Ovary (tissue), 7 donors: ENCODE measurements at regions not wholly inside any gene's neighbourhood (a gene's known extent, or its start where the extent isn't known, plus 50 kb on each side); places are given as distances from the start of the nearest gene placed in this dataset.

ENCODE experiments used
- DNase-seq, 5 donors: peaks; one replicate each; pipeline ENCODE4 v3.0.0-alpha.2; 2019 to 2020
- H3K27ac ChIP-seq, 2 donors: fragments of 200-600 bp; one replicate each; pipeline versions ENCODE4 v1.5.1 to v1.8.0; 2019 to 2022
- H3K27me3 ChIP-seq: fragments of 200-600 bp; one replicate; pipeline ENCODE4 v1.8.0; 2022
- H3K36me3 ChIP-seq: fragments of 200-600 bp; sonication (generic); one replicate; pipeline ENCODE4 v1.5.1; 2019
- H3K4me1 ChIP-seq: one replicate; pipeline ENCODE4 v1.8.1; 2013; ENCODE audit warnings: mild to moderate bottlenecking, moderate library complexity; ENCODE audit not compliant: insufficient read depth
- H3K4me3 ChIP-seq: fragments of 200-600 bp; sonication (generic); one replicate; pipeline ENCODE4 v1.5.1; 2017
- H3K9me3 ChIP-seq, 2 donors: fragments of 200-600 bp in 1 of 2; sonication (generic) in 1 of 2; one replicate each; pipeline versions ENCODE4 v1.5.1 to v1.8.1; 2013 to 2019; ENCODE audit warnings: mild to moderate bottlenecking in 1 of 2, moderate library complexity in 1 of 2
- CTCF ChIP-seq, 3 donors: fragments of 450-650 bp in 2 of 3; fragments of 200-600 bp in 1 of 3; IDR thresholded peaks; one replicate each; pipeline versions ENCODE4 v1.5.1 to v1.8.0; 2016 to 2022; ENCODE audit warnings: antibody characterized with exemption in 3 of 3, mild to moderate bottlenecking in 1 of 3
- EP300 ChIP-seq: sonication (generic); formaldehyde crosslinking; IDR thresholded peaks from one replicate; pipeline ENCODE4 v1.6.1; 2017; ENCODE audit warnings: antibody characterized with exemption
- POLR2A ChIP-seq: fragments of 450-650 bp; IDR thresholded peaks from one replicate; pipeline ENCODE4 v1.6.1; 2017; ENCODE audit warnings: antibody characterized with exemption, mild to moderate bottlenecking, moderate library complexity
- WGBS, 3 donors: extraction: QIAGEN DNeasy Blood & Tissue Kit in 1 of 3; methylation state at CpG; one replicate each; pipeline versions ENCODE4 v1.1.5 to v1.1.7; 2013 to 2017; 5-methylcytosine and 5-hydroxymethylcytosine counted together
- intact Hi-C, 4 donors: fragments of 100-400 bp; cut with DNase I; formaldehyde crosslinking; loops; one replicate each; pipeline versions ENCODE4 v1.11.0 to v1.15.1; 2022 to 2023
- donor health status: DM: no; HTN: no; CAD: no; lungs with moderate emphysema.
- donor health status: DM: no; HTN: no; CAD: no.
- donor health status: Bipolar disorder and iron deficiency.
- donor health status: DM: no; HTN: no; CAD: no.
- donor health status: DM: yes; HTN: yes; CAD: no.

- Histone ChIP-seq H3K9me3 (no peaks in the 10 kb centered on the region), H3K27me3 (no peaks in the 10 kb centered on the region), H3K36me3 (no peaks in the 10 kb centered on the region), H3K27ac (no peak overlapping the region), H3K4me1 (no peaks in the 10 kb centered on the region), H3K4me3 (no peak overlapping the region)
- no peak for DNase-seq
- intact Hi-C loops, result no loop called here
- 17 to 31% (median 25%) methylated on average over 6 of the region's 6 CpGs for WGBS, 3 donors
- TF ChIP-seq EP300, result no peak
- no peak for TF ChIP-seq CTCF (IDR thresholded peaks at IDR 0.05)
- no peak for TF ChIP-seq POLR2A
Measured at GRCh38 chr14:94897082-94897481, 127.2 kb upstream of the GSC start.

- Histone ChIP-seq H3K27ac (no peak overlapping the region), H3K4me1 (no peaks in the 10 kb centered on the region), H3K4me3 (no peak overlapping the region), H3K36me3 (no peaks in the 10 kb centered on the region), H3K27me3 (no peaks in the 10 kb centered on the region), H3K9me3 (no peaks in the 10 kb centered on the region)
- DNase-seq, result no peak
- TF ChIP-seq EP300 (no peak), CTCF (IDR thresholded peaks at IDR 0.05) (no peak), POLR2A (no peak)
- WGBS, 3 donors, result 82 to 86% (median 85%) methylated on average over 17 of the region's 17 CpGs
- intact Hi-C loops, result no loop called here
Measured at GRCh38 chr14:94893411-94894160, 123.7 kb upstream of the GSC start.

- TF ChIP-seq CTCF (IDR thresholded peaks at IDR 0.05), result no peak
- TF ChIP-seq EP300, result no peak
- Histone ChIP-seq H3K9me3 (no peaks in the 10 kb centered on the region), H3K27me3 (no peaks in the 10 kb centered on the region), H3K27ac (no peak overlapping the region), H3K36me3 (no peaks in the 10 kb centered on the region), H3K4me1 (no peaks in the 10 kb centered on the region), H3K4me3 (no peak overlapping the region)
- intact Hi-C loops, result no loop called here
- WGBS, 3 donors, result 60 to 62% (median 61%) methylated on average over 6 of the region's 6 CpGs
- no peak for DNase-seq
Measured at GRCh38 chr14:94890785-94891184, 120.9 kb upstream of the GSC start.

GRCh38 chr14:94889520-94890312 lies 119.8 kb upstream of the GSC start:
- H3K27ac ChIP-seq, result no peak overlapping the region
- H3K27me3 ChIP-seq, result no peaks in the 10 kb centered on the region
- TF ChIP-seq EP300, result no peak
- TF ChIP-seq CTCF (IDR thresholded peaks at IDR 0.05), result no peak
- TF ChIP-seq POLR2A, result no peak
- H3K4me1 ChIP-seq, result no peaks in the 10 kb centered on the region
- no peaks in the 10 kb centered on the region for H3K36me3 ChIP-seq
- intact Hi-C loops, result no loop called here
- 87 to 91% (median 88%) methylated on average over 6 of the region's 6 CpGs for WGBS, 3 donors
- H3K9me3 ChIP-seq, result no peaks in the 10 kb centered on the region
- no peak overlapping the region for H3K4me3 ChIP-seq
- DNase-seq, result no peak
